HCT116 (cell line): ENCODE measurements at regions not wholly inside any gene's neighbourhood (a gene's known extent, or its start where the extent isn't known, plus 50 kb on each side); places are given as distances from the start of the nearest gene placed in this dataset.

Source experiments
- ATAC-seq: fragments of 200-7000 bp; cut with Tn5 transposase; 2 replicates; pipeline ENCODE4 v1.9.1; 2020; ENCODE audit warnings: mild to moderate bottlenecking, moderate library complexity
- BruUV-seq: library from RNA; stranded (reverse); fragments of 400-500 nt; replicated peaks from 2 replicates; lab custom pipeline; 2021; lab: Mats Ljungman, UMichigan
- CTCF ChIA-PET: fragments of 300-600 bp; sonication (Branson Sonifier 250); formaldehyde crosslinking; loops from one replicate; lab custom pipeline; 2021; ENCODE audit warnings: antibody characterized with exemption; lab: Charles Lee
- POLR2A ChIA-PET: fragments of 300-600, 350-600 bp; sonication (Branson Sonifier 250); formaldehyde crosslinking; loops from one replicate; lab custom pipeline; 2021; ENCODE audit warnings: antibody characterized with exemption; lab: Charles Lee
- RAD21 ChIA-PET, 2 experiments: fragments of 300-600 bp; sonication (Branson Sonifier 250); formaldehyde crosslinking; loops; one replicate each; lab custom pipeline; 2023; ENCODE audit warnings: low total read pairs in 2 of 2; ENCODE audit not compliant: uncharacterized antibody in 2 of 2, unreplicated experiment in 2 of 2, low non-redundant PET in 1 of 2; lab: Charles Lee
- DNase-seq: peaks from one replicate; pipeline ENCODE4 v3.0.0-alpha.2; 2010; ENCODE audit warnings: low read depth, low spot score
- H2AFZ ChIP-seq: fragments of 200-600 bp; shearing (Covaris generic), sonication (generic); 2 replicates; pipeline ENCODE4 v1.6.1; 2017; ENCODE audit warnings: low read depth, mixed run types, mixed read lengths, antibody characterized with exemption, low read length; ENCODE audit not compliant: poor library complexity, severe bottlenecking
- H3K27ac ChIP-seq: 2 replicates; pipeline ENCODE4 v1.5.1; 2012; ENCODE audit warnings: low read depth, low read length
- H3K27me3 ChIP-seq: fragments of 200-600 bp; sonication (generic); 2 replicates; pipeline ENCODE4 v1.6.1; 2016; ENCODE audit warnings: mixed run types, low read length, mixed read lengths; ENCODE audit not compliant: insufficient read depth
- H3K36me3 ChIP-seq, 2 experiments: fragments of 200-500 bp in 1 of 2; fragments of 200-600 bp in 1 of 2; sonication (Bioruptor generic) in 1 of 2; sonication (generic) in 1 of 2; 2 replicates each; pipeline versions ENCODE4 v1.5.1 to v1.6.1; 2014 to 2016; ENCODE audit warnings: low read length in 2 of 2, inconsistent platforms in 1 of 2, mixed read lengths in 1 of 2, mixed run types in 1 of 2; ENCODE audit not compliant: insufficient read depth in 2 of 2, control insufficient read depth in 1 of 2
- H3K4me1 ChIP-seq, 2 experiments: fragments of 200-600 bp in 1 of 2; sonication (generic) in 1 of 2; 2 replicates each; pipeline versions ENCODE4 v1.5.1 to v1.6.1; 2012 to 2017; ENCODE audit warnings: low read length in 2 of 2, inconsistent platforms in 1 of 2, mild to moderate bottlenecking in 1 of 2, mixed read lengths in 1 of 2, mixed run types in 1 of 2, moderate library complexity in 1 of 2; ENCODE audit not compliant: insufficient read depth in 2 of 2, control insufficient read depth in 1 of 2
- H3K4me2 ChIP-seq: fragments of 200-600 bp; sonication (generic); 2 replicates; pipeline ENCODE4 v1.6.1; 2017; ENCODE audit warnings: mixed run types, low read length, mixed read lengths
- H3K4me3 ChIP-seq, 2 experiments: fragments of 200-600 bp in 1 of 2; sonication (generic) in 1 of 2; replicated peaks in 1 of 2; 2 replicates each; pipeline ENCODE4 v1.5.1; 2011 to 2016; ENCODE audit warnings: low read length in 2 of 2, control low read depth in 1 of 2, low read depth in 1 of 2, mild to moderate bottlenecking in 1 of 2, mixed read lengths in 1 of 2, mixed run types in 1 of 2
- H3K79me2 ChIP-seq: fragments of 200-600 bp; sonication (generic); 2 replicates; pipeline ENCODE4 v1.6.1; 2017; ENCODE audit warnings: mild to moderate bottlenecking, mixed run types, low read length, moderate library complexity, mixed read lengths; ENCODE audit not compliant: insufficient read depth
- H3K9ac ChIP-seq: fragments of 200-600 bp; sonication (generic); 2 replicates; pipeline ENCODE4 v1.6.1; 2016; ENCODE audit warnings: low read length, mixed read lengths
- H3K9me2 ChIP-seq: fragments of 200-600 bp; sonication (generic), shearing (Covaris generic); 2 replicates; pipeline ENCODE4 v1.6.1; 2017; ENCODE audit warnings: mixed run types, mild to moderate bottlenecking, moderate library complexity; ENCODE audit not compliant: insufficient read depth
- H3K9me3 ChIP-seq, 2 experiments: fragments of 200-500 bp in 1 of 2; fragments of 200-600 bp in 1 of 2; sonication (Bioruptor generic) in 1 of 2; sonication (generic) in 1 of 2; 2 replicates each; pipeline ENCODE4 v1.6.1; 2014 to 2017; ENCODE audit warnings: low read length in 2 of 2, mixed read lengths in 2 of 2, inconsistent platforms in 1 of 2, low read depth in 1 of 2, mild to moderate bottlenecking in 1 of 2, mixed run types in 1 of 2, moderate library complexity in 1 of 2; ENCODE audit not compliant: control insufficient read depth in 1 of 2, insufficient read depth in 1 of 2
- H4K20me1 ChIP-seq: fragments of 200-600 bp; sonication (generic), shearing (Covaris generic); 2 replicates; pipeline ENCODE4 v1.6.1; 2017; ENCODE audit warnings: mixed run types, mild to moderate bottlenecking, moderate library complexity; ENCODE audit not compliant: insufficient read depth
- CEBPB ChIP-seq: IDR thresholded peaks from 2 replicates; pipeline ENCODE4 v1.6.1; 2012; ENCODE audit warnings: low read depth
- CTCF ChIP-seq, 3 experiments: fragments of 200-600 bp in 1 of 3; sonication (generic) in 1 of 3; IDR thresholded peaks in 2 of 3; conservative IDR thresholded peaks in 1 of 3; 2 replicates each; pipeline ENCODE4 v1.5.1; 2012 to 2017; ENCODE audit warnings: low read depth in 2 of 3, low read length in 2 of 3, antibody characterized with exemption in 1 of 3, borderline replicate concordance in 1 of 3, control low read depth in 1 of 3, mild to moderate bottlenecking in 1 of 3, mixed read lengths in 1 of 3, mixed run types in 1 of 3, moderate library complexity in 1 of 3; ENCODE audit not compliant: insufficient read depth in 1 of 3
- ELF1 ChIP-seq: IDR thresholded peaks from 2 replicates; pipeline ENCODE4 v1.6.1; 2012; ENCODE audit warnings: low read depth, borderline replicate concordance
- EZH2 ChIP-seq: fragments of 200-600 bp; sonication (generic); IDR thresholded peaks from 2 replicates; pipeline ENCODE4 v1.6.1; 2017; ENCODE audit warnings: antibody characterized with exemption, mixed run types
- EZH2phosphoT487 ChIP-seq: fragments of 200-600 bp; IDR thresholded peaks from 2 replicates; pipeline ENCODE4 v1.6.1; 2018; ENCODE audit warnings: antibody characterized with exemption, borderline replicate concordance
- FOSL1 ChIP-seq: IDR thresholded peaks from 2 replicates; pipeline ENCODE4 v1.6.1; 2012; ENCODE audit warnings: low read depth
- JUND ChIP-seq: IDR thresholded peaks from 2 replicates; pipeline ENCODE4 v1.6.1; 2012
- MAX ChIP-seq: IDR thresholded peaks from 2 replicates; pipeline ENCODE4 v1.6.1; 2012
- POLR2A ChIP-seq: IDR thresholded peaks from 2 replicates; pipeline ENCODE4 v1.7.0; 2011; ENCODE audit warnings: borderline replicate concordance; ENCODE audit not compliant: insufficient read depth, insufficient read length; ENCODE audit errors: extremely low read depth
- POLR2AphosphoS5 ChIP-seq: IDR thresholded peaks from 2 replicates; pipeline ENCODE4 v1.6.1; 2011; ENCODE audit warnings: mild to moderate bottlenecking, low read depth, low read length, moderate library complexity
- RAD21 ChIP-seq: IDR thresholded peaks from 2 replicates; pipeline ENCODE4 v1.6.1; 2012; ENCODE audit warnings: low read depth, mild to moderate bottlenecking
- REST ChIP-seq: IDR thresholded peaks from 2 replicates; pipeline ENCODE4 v1.6.1; 2012; ENCODE audit warnings: low read depth
- SRF ChIP-seq: IDR thresholded peaks from 2 replicates; pipeline ENCODE4 v1.6.1; 2012; ENCODE audit warnings: low read depth
- TCF7L2 ChIP-seq: IDR thresholded peaks from 2 replicates; pipeline ENCODE4 v1.7.0; 2011; ENCODE audit warnings: borderline replicate concordance, inconsistent platforms; ENCODE audit not compliant: insufficient read depth, insufficient read length; ENCODE audit errors: extremely low read depth
- ZBTB33 ChIP-seq: IDR thresholded peaks from 2 replicates; pipeline ENCODE4 v1.6.1; 2011; ENCODE audit warnings: mild to moderate bottlenecking, low read length, moderate library complexity; ENCODE audit not compliant: insufficient replicate concordance; ENCODE audit errors: extremely low read depth
- ZFX ChIP-seq: fragments of 450-650 bp; IDR thresholded peaks from 2 replicates; pipeline ENCODE4 v1.6.1; 2017
- intact Hi-C: fragments of 100-400 bp; cut with micrococcal nuclease; formaldehyde crosslinking; loops from 2 replicates; pipeline ENCODE4 v1.10.0; 2022

GRCh38 chr4:169914866-169915265, 111.3 kb downstream of the MFAP3L start:
- H3K36me3 ChIP-seq: no peaks in the 10 kb centered on the region
- ChIA-PET POLR2A (no interaction called here), CTCF (no interaction called here), RAD21 (no interaction called here)
- no peak overlapping the region for H3K4me2 ChIP-seq
- no peak for ATAC-seq
- TF ChIP-seq CTCF (IDR thresholded peaks at IDR 0.05 in 2 of 3, conservative IDR thresholded peaks at IDR 0.05 in 1 of 3; ENCODE audit: borderline replicate concordance in 1 of 3, insufficient read depth in 1 of 3, low read depth in 2 of 3, low read length in 2 of 3): no peak
- no peak for TF ChIP-seq EZH2phosphoT487
- no peak for TF ChIP-seq POLR2AphosphoS5
- no peak for TF ChIP-seq REST
- TF ChIP-seq EZH2: no peak
- no peak for TF ChIP-seq CEBPB
- no peak for TF ChIP-seq SRF
- TF ChIP-seq MAX: no peak
- TF ChIP-seq ZFX: no peak
- no peak for TF ChIP-seq ELF1
- TF ChIP-seq TCF7L2: no peak
- no peak for TF ChIP-seq POLR2A
- no peak for TF ChIP-seq RAD21
- TF ChIP-seq JUND: no peak
- no peak for TF ChIP-seq ZBTB33
- no peak for TF ChIP-seq FOSL1
- TF ChIP-seq, all 23 proteins: peak for 0
- no TSS peak for BruUV-seq
- peaks cover 0 to 8% of the 10 kb centered on the region in 2 experiments; a peak in 2 of 4 replicates for H3K4me1 ChIP-seq
- no peak overlapping the region for H3K9ac ChIP-seq
- H3K27ac ChIP-seq: no peak overlapping the region
- intact Hi-C loops: no loop called here
- no peak overlapping the region for H3K4me3 ChIP-seq
- H3K79me2 ChIP-seq: no peaks in the 10 kb centered on the region
- H2AFZ ChIP-seq: no peak overlapping the region
- no peak for DNase-seq
- peaks cover 5 to 6% of the 10 kb centered on the region in 2 experiments; a peak in 1 of 4 replicates for H3K9me3 ChIP-seq
- H3K9me2 ChIP-seq: no peaks in the 10 kb centered on the region
- H3K27me3 ChIP-seq: no peaks in the 10 kb centered on the region
- no peaks in the 10 kb centered on the region; the same call in 1 of the 2 replicates for H4K20me1 ChIP-seq
